C4-2B (cell line): ENCODE measurements at regions not wholly inside any gene's neighbourhood (a gene's known extent, or its start where the extent isn't known, plus 50 kb on each side); places are given as distances from the start of the nearest gene placed in this dataset.
A peak's percentile ranks its signal among the peaks of the same experiment; 100 is the strongest.

Source experiments
- H3K27ac ChIP-seq: fragments of 450-650 bp; 2 replicates; pipeline ENCODE4 v1.5.1; 2017
- ZFX ChIP-seq: fragments of 450-650 bp; IDR thresholded peaks from 2 replicates; pipeline ENCODE4 v1.6.1; 2017
- TF ChIP-seq, protein P1 (sequence below): fragments of 450-650 bp; conservative IDR thresholded peaks from 2 replicates; pipeline ENCODE4 v1.5.1; 2017; ENCODE audit warnings: mild to moderate bottlenecking

DNA sequence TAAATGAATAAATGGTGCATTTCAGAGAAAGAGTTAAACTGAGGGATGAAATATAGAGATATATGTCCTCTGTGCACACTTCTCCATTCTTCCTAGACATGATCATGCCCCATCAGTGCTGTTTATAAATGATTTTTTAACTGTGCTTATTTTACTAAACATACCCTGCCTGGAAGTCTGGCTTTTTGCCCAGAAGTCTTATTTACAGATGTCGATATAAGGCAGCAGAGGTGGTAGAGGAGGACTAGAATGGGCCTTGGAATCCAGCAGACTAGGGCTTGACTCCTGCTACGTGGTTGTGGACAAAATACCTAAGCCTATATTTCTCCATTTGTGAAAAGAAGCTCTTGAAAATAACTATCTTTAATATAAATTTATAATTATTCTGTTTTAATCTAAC, 355.5 kb downstream of the RAD51AP2 start:
- H3K27ac ChIP-seq = no peak overlapping the region
- no peak for TF ChIP-seq ZFX
- TF ChIP-seq, protein P1, sequence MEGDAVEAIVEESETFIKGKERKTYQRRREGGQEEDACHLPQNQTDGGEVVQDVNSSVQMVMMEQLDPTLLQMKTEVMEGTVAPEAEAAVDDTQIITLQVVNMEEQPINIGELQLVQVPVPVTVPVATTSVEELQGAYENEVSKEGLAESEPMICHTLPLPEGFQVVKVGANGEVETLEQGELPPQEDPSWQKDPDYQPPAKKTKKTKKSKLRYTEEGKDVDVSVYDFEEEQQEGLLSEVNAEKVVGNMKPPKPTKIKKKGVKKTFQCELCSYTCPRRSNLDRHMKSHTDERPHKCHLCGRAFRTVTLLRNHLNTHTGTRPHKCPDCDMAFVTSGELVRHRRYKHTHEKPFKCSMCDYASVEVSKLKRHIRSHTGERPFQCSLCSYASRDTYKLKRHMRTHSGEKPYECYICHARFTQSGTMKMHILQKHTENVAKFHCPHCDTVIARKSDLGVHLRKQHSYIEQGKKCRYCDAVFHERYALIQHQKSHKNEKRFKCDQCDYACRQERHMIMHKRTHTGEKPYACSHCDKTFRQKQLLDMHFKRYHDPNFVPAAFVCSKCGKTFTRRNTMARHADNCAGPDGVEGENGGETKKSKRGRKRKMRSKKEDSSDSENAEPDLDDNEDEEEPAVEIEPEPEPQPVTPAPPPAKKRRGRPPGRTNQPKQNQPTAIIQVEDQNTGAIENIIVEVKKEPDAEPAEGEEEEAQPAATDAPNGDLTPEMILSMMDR = no peak

DNA sequence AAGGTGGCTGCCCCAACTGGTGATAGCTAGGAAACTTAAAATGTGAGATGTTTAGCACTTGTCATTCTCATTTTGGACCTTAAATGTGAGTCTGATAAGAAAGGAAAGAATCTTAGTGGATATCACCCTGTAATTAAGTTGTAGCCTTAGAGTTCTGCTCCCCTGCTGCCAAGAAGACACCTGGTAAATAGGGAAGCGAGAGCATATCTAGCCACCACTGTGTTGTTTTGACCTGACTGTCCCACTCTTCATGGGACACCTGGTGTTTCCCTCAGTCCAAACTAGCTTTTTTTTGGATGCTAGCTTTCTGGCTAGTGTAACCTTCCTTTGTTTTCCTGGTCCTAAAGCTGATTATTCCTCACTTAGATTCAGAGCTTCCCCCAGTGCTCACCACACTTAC, 357.6 kb downstream of the RAD51AP2 start:
- no peak overlapping the region for H3K27ac ChIP-seq
- TF ChIP-seq, protein P1 = no peak
- TF ChIP-seq ZFX = no peak

- TF ChIP-seq, protein P1 = no peak
- TF ChIP-seq ZFX = no peak
- H3K27ac ChIP-seq = no peak overlapping the region
Observed at GRCh38 chr2:17156086-17156485, 362.2 kb downstream of the RAD51AP2 start.

DNA sequence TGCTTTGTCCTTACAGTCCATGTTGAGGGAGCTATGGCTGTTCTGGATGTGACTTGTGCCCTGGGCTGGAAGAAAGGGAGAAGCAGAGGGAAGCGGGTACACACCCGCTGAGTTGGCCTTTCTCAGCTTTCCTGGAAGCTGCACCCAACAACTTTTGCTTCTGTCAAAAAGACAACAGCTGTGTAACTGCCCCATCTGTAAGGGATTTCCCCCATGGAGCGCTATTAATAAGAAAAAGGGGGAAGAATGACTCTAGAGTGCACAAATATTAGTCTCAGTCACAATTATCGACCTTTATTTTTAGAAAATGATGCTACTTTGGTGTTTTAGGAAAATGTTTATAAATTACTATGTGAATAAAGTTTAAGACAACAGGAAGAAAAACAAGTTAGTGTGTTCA, 368.3 kb downstream of the RAD51AP2 start:
- TF ChIP-seq ZFX = no peak
- TF ChIP-seq, protein P1 = no peak
- H3K27ac ChIP-seq = no peak overlapping the region

DNA sequence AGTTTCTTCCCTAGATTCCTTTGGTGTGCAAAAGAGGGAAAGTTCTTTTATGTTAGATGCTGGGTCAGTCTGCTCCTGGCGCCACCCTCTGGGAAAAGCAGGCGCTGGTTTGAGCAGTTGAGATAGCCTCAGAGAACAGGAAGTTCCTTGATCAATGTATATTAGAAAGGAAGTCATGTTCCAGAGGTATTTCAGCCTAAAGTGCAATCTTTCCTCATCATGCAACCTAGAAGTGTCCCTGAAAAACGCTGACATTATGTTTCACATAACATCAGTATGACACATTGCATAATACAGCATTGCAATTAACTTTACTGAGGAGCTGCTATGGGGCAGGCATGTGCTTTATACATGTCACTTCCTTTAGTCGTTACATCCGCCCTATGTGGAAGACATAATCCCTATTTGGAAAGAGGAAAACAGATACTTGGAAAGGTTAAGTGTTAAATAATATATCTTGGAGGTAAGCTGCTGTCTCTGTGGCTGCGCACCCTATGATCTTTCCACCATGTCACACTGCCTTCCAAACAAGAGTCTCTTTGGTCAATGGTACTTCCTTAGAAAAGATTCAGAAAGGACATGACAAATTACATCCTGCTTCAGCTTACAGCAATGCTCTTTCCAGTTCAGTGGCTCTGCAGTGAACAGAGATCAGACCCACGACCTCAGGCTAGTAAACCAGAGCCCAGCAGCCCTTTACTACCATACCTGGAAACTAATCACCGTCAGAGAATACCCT, 369.7 kb downstream of the RAD51AP2 start:
- TF ChIP-seq, protein P1 = peak; percentile 72
- no peak for TF ChIP-seq ZFX

DNA sequence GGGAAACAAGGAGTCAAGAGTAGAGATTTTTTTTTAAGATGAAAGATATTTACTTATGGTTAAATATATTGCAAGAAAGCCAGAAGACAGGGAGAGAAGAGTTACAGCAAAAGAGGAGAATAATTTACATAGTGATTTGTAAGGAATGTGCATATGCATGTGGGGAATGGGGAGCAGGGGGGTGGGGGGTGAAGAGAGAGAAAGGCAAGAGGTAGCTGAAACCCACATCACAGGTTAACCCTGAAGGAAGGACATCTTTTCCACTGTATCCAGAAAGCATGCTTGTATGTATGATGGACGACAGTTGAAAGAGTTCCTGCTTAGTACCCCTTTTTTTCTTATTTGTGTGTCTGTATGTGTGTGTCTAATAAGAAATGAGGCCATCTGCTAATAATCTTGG, 371.9 kb downstream of the RAD51AP2 start:
- TF ChIP-seq, protein P1 = no peak
- no peak for TF ChIP-seq ZFX
- no peak overlapping the region for H3K27ac ChIP-seq

More for the DNA sequence above, 369.7 kb downstream of the RAD51AP2 start:
- H3K27ac ChIP-seq = no peak overlapping the region

- TF ChIP-seq ZFX = no peak
- TF ChIP-seq, protein P1 = no peak
Observed at GRCh38 chr2:17136877-17137276, 381.4 kb downstream of the RAD51AP2 start.

More at GRCh38 chr2:17136877-17137276, 381.4 kb downstream of the RAD51AP2 start:
- no peak overlapping the region for H3K27ac ChIP-seq
